ENCODE measurements at regions not wholly inside any gene's neighbourhood (a gene's known extent, or its start where the extent isn't known, plus 50 kb on each side); places are given as distances from the start of the nearest gene placed in this dataset.
"Not testable (repeated sequence)": the region's sequence is repeated elsewhere in the genome, so short reads cannot be mapped to it uniquely, and the experiment has no call there.

DNA sequence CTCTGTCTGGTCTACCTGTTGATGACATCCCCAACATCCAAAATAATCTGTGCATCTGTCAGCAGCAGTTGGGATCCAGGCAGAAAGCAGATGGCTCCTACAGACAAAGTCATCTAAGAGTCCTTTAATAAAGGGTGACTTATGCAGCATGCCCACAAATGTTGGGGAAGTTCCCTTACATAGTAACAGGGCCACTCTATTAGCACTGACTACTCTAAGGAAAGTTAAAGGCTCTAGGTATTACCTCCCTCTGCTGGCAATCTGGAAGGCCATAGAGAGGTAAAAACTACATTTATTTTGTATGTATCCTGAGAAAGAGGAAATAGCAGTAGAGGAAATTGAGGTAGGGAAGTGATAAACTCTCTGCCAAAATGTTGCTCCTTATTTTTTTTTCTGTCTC, 209.6 kb downstream of the RBMY1J start:
- DNase-seq; intact Hi-C loops (cut with DNase I); ATAC-seq; H3K4me3 ChIP-seq; H3K27me3 ChIP-seq; H3K9me3 ChIP-seq; H3K4me1 ChIP-seq; H3K36me3 ChIP-seq; H3K27ac ChIP-seq: not testable (repeated sequence)
